H1 (cell line): ENCODE measurements at regions not wholly inside any gene's neighbourhood (a gene's known extent, or its start where the extent isn't known, plus 50 kb on each side); places are given as distances from the start of the nearest gene placed in this dataset.

Experiments used
- CTCF ChIA-PET: fragments of 300-600 bp; sonication (Branson Sonifier 250); formaldehyde crosslinking; loops from one replicate; lab custom pipeline; 2021; ENCODE audit not compliant: partially characterized antibody; lab: Charles Lee
- POLR2A ChIA-PET: fragments of 300-600 bp; sonication (Branson Sonifier 250); formaldehyde crosslinking; loops from one replicate; lab custom pipeline; 2021; ENCODE audit warnings: inconsistent platforms; ENCODE audit not compliant: partially characterized antibody; lab: Charles Lee
- DNase-seq, 2 experiments: peaks; one replicate each; pipeline versions ENCODE4 v3.0.0 to v3.0.0-alpha.2; 2010 to 2022; ENCODE audit warnings: low spot score in 2 of 2, low read depth in 1 of 2, mixed read lengths in 1 of 2
- FAIRE-seq: peaks from 2 replicates; lab custom pipeline; 2011; peaks lifted over from hg19 to GRCh38; lab: Jason Lieb, UNC
- H2AFZ ChIP-seq: 2 replicates; pipeline ENCODE4 v1.8.1; 2012; ENCODE audit warnings: low read length, inconsistent platforms
- H2AK5ac ChIP-seq: 2 replicates; pipeline ENCODE4 v1.6.1; 2013; ENCODE audit warnings: low read depth, low read length
- H2BK120ac ChIP-seq: replicated peaks from 2 replicates; pipeline ENCODE3; 2013; ENCODE audit warnings: low read depth, low read length, inconsistent platforms
- H2BK12ac ChIP-seq: 2 replicates; pipeline ENCODE4 v1.6.1; 2013; ENCODE audit warnings: low read depth, low read length
- H2BK15ac ChIP-seq: 2 replicates; pipeline ENCODE4 v1.6.1; 2013; ENCODE audit warnings: low read length
- H2BK20ac ChIP-seq: 2 replicates; pipeline ENCODE4 v1.6.1; 2013; ENCODE audit warnings: low read length
- H2BK5ac ChIP-seq: 2 replicates; pipeline ENCODE4 v1.6.1; 2013; ENCODE audit warnings: low read depth, low read length
- H3K14ac ChIP-seq: 2 replicates; pipeline ENCODE4 v1.6.1; 2013; ENCODE audit warnings: inconsistent platforms; ENCODE audit not compliant: insufficient read length
- H3K18ac ChIP-seq: 2 replicates; pipeline ENCODE4 v1.6.1; 2013; ENCODE audit warnings: low read length; ENCODE audit errors: extremely low read depth
- H3K23ac ChIP-seq: 2 replicates; pipeline ENCODE4 v1.6.1; 2013; ENCODE audit warnings: inconsistent platforms; ENCODE audit not compliant: insufficient read length
- H3K23me2 ChIP-seq: 2 replicates; pipeline ENCODE4 v1.6.1; 2013; ENCODE audit warnings: low read depth, low read length
- H3K27ac ChIP-seq: 2 replicates; pipeline ENCODE4 v1.6.1; 2011; ENCODE audit warnings: low read depth, low read length, inconsistent platforms
- H3K27me3 ChIP-seq, 4 experiments: replicated peaks in 1 of 4; 1 replicate in 1 of 4; 2 replicates in 3 of 4; pipeline versions ENCODE4 v1.6.1 to v1.8.1; 2011 to 2013; ENCODE audit warnings: low read length in 3 of 4, mild to moderate bottlenecking in 3 of 4, inconsistent platforms in 2 of 4, mixed read lengths in 2 of 4, moderate library complexity in 1 of 4; ENCODE audit not compliant: control insufficient read depth in 3 of 4, insufficient read depth in 3 of 4; ENCODE audit errors: extremely low read depth in 1 of 4
- H3K36me3 ChIP-seq, 4 experiments: 2 replicates each; pipeline versions ENCODE4 v1.6.1 to v1.8.1; 2011 to 2013; ENCODE audit warnings: mild to moderate bottlenecking in 4 of 4, low read length in 3 of 4, moderate library complexity in 2 of 4, control low read depth in 1 of 4, inconsistent platforms in 1 of 4; ENCODE audit not compliant: insufficient read depth in 4 of 4, control insufficient read depth in 2 of 4
- H3K4ac ChIP-seq: replicated peaks from 2 replicates; pipeline ENCODE3; 2013; ENCODE audit warnings: low read length, low read depth, mixed read lengths, inconsistent platforms; ENCODE audit not compliant: insufficient read length
- H3K4me1 ChIP-seq, 4 experiments: replicated peaks in 1 of 4; 1 replicate in 1 of 4; 2 replicates in 3 of 4; pipeline versions ENCODE4 v1.6.1 to v1.8.1; 2011 to 2013; ENCODE audit warnings: low read length in 3 of 4, inconsistent platforms in 2 of 4, mixed read lengths in 1 of 4; ENCODE audit not compliant: insufficient read depth in 4 of 4, control insufficient read depth in 3 of 4
- H3K4me2 ChIP-seq, 2 experiments: 2 replicates each; pipeline versions ENCODE4 v1.6.1 to v1.8.1; 2011 to 2013; ENCODE audit warnings: low read depth in 2 of 2, low read length in 2 of 2, control low read depth in 1 of 2, inconsistent platforms in 1 of 2, mild to moderate bottlenecking in 1 of 2; ENCODE audit not compliant: insufficient read depth in 1 of 2
- H3K4me3 ChIP-seq, 4 experiments: fragments of 200-600, 300-600 bp in 1 of 4; sonication (generic), shearing (Covaris generic), sonication (Bioruptor Twin) in 1 of 4; 2 replicates each; pipeline versions ENCODE4 v1.5.1 to v1.8.1; 2011 to 2016; ENCODE audit warnings: low read length in 4 of 4, low read depth in 3 of 4, control low read depth in 2 of 4, inconsistent platforms in 2 of 4, mild to moderate bottlenecking in 2 of 4, mixed read lengths in 1 of 4, moderate library complexity in 1 of 4; ENCODE audit not compliant: insufficient read depth in 2 of 4; ENCODE audit errors: extremely low read depth in 1 of 4
- H3K56ac ChIP-seq: replicated peaks from 2 replicates; pipeline ENCODE3; 2013; ENCODE audit warnings: low read depth, mild to moderate bottlenecking, mixed read lengths, low read length, inconsistent platforms; ENCODE audit not compliant: insufficient read length
- H3K79me1 ChIP-seq: 2 replicates; pipeline ENCODE4 v1.6.1; 2013; ENCODE audit warnings: low read depth, low read length, control low read depth
- H3K79me2 ChIP-seq, 2 experiments: 2 replicates each; pipeline versions ENCODE4 v1.6.1 to v1.8.1; 2012 to 2013; ENCODE audit warnings: low read length in 2 of 2, mild to moderate bottlenecking in 2 of 2, inconsistent platforms in 1 of 2; ENCODE audit not compliant: insufficient read depth in 2 of 2, control insufficient read depth in 1 of 2
- H3K9ac ChIP-seq, 4 experiments: replicated peaks in 1 of 4; 1 replicate in 1 of 4; 2 replicates in 3 of 4; pipeline versions ENCODE4 v1.6.1 to v1.8.1; 2011 to 2013; ENCODE audit warnings: low read depth in 3 of 4, low read length in 3 of 4, control low read depth in 2 of 4, mild to moderate bottlenecking in 2 of 4, moderate library complexity in 2 of 4, inconsistent platforms in 1 of 4; ENCODE audit errors: extremely low read depth in 1 of 4
- H3K9me3 ChIP-seq, 2 experiments: 2 replicates each; pipeline versions ENCODE4 v1.6.1 to v1.8.1; 2012 to 2013; ENCODE audit warnings: mild to moderate bottlenecking in 2 of 2, moderate library complexity in 2 of 2, control low read depth in 1 of 2, inconsistent platforms in 1 of 2, low read depth in 1 of 2, low read length in 1 of 2, mixed read lengths in 1 of 2; ENCODE audit not compliant: insufficient read depth in 2 of 2
- H4K20me1 ChIP-seq, 2 experiments: replicated peaks in 1 of 2; 2 replicates each; pipeline versions ENCODE3 to v1.8.1; 2011 to 2013; ENCODE audit warnings: inconsistent platforms in 2 of 2, low read length in 2 of 2, mild to moderate bottlenecking in 1 of 2; ENCODE audit not compliant: insufficient read depth in 2 of 2, control insufficient read depth in 1 of 2
- H4K5ac ChIP-seq: 2 replicates; pipeline ENCODE4 v1.6.1; 2013; ENCODE audit warnings: low read length, low read depth, mixed read lengths, inconsistent platforms; ENCODE audit not compliant: insufficient read length
- H4K8ac ChIP-seq: 2 replicates; pipeline ENCODE4 v1.8.0; 2013; ENCODE audit warnings: mild to moderate bottlenecking, moderate library complexity, low read length, inconsistent platforms; ENCODE audit not compliant: insufficient read depth; ENCODE audit errors: extremely low read depth
- H4K91ac ChIP-seq: replicated peaks from 2 replicates; pipeline ENCODE3; 2013; ENCODE audit warnings: low read length, mixed read lengths, inconsistent platforms; ENCODE audit not compliant: insufficient read length
- ASH2L ChIP-seq: fragments of 200-600, 300-600 bp; sonication (generic); IDR thresholded peaks from one replicate; pipeline ENCODE4 v1.7.1; 2017; ENCODE audit warnings: low read length
- ATF2 ChIP-seq: IDR thresholded peaks from 2 replicates; pipeline ENCODE4 v1.6.1; 2012; ENCODE audit warnings: low read length, inconsistent platforms
- ATF3 ChIP-seq: IDR thresholded peaks from 2 replicates; pipeline ENCODE4 v1.6.1; 2011; ENCODE audit warnings: low read depth, mild to moderate bottlenecking, low read length; ENCODE audit not compliant: insufficient read depth
- CEBPB ChIP-seq: IDR thresholded peaks from 2 replicates; pipeline ENCODE4 v1.6.1; 2012; ENCODE audit warnings: low read depth, low read length
- JUN ChIP-seq: IDR thresholded peaks from 2 replicates; pipeline ENCODE4 v1.6.1; 2011; ENCODE audit warnings: low read depth, mild to moderate bottlenecking, improper control_type of control experiment, low read length
- KDM1A ChIP-seq: fragments of 200-600, 300-600 bp; sonication (generic); IDR thresholded peaks from 2 replicates; pipeline ENCODE4 v1.7.1; 2016; ENCODE audit warnings: mild to moderate bottlenecking, low read length, borderline replicate concordance
- POLR2AphosphoS5 ChIP-seq: IDR thresholded peaks from 2 replicates; pipeline ENCODE4 v1.6.1; 2011; ENCODE audit warnings: low read depth, low read length
- TAF1 ChIP-seq: IDR thresholded peaks from 2 replicates; pipeline ENCODE4 v1.6.1; 2011; ENCODE audit warnings: mild to moderate bottlenecking, low read depth, low read length
- TAF7 ChIP-seq: optimal IDR thresholded peaks from 2 replicates; pipeline ENCODE3; 2011; ENCODE audit warnings: low read depth, mild to moderate bottlenecking, inconsistent platforms, low read length, moderate library complexity, borderline replicate concordance
- TEAD4 ChIP-seq: IDR thresholded peaks from 2 replicates; pipeline ENCODE4 v1.6.1; 2012; ENCODE audit warnings: low read depth, low read length, inconsistent platforms, mixed read lengths
- USF2 ChIP-seq: IDR thresholded peaks from 2 replicates; pipeline ENCODE4 v1.6.1; 2011; ENCODE audit warnings: low read length, improper control_type of control experiment
- WGBS, 2 experiments: shearing (Covaris generic) in 1 of 2; methylation state at CpG; one replicate each; pipeline versions ENCODE4 v1.1.6 to v1.1.7; 2013 to 2015; ENCODE audit warnings: low lambda C conversion rate in 2 of 2, mixed read lengths in 2 of 2, inconsistent platforms in 1 of 2, low coverage in 1 of 2, missing lambda C conversion rate in 1 of 2; ENCODE audit not compliant: insufficient replicate concordance in 2 of 2, insufficient coverage in 1 of 2, insufficient read length in 1 of 2; ENCODE audit errors: extremely low coverage in 1 of 2, missing lambda C conversion rate in 1 of 2; 5-methylcytosine and 5-hydroxymethylcytosine counted together

GRCh38 chr13:74062933-74063332 is 71.3 kb downstream of the KLF12 start:
- no peak overlapping the region for H3K9ac ChIP-seq
- H2BK15ac ChIP-seq = no peak overlapping the region
- H2BK120ac ChIP-seq = no peak overlapping the region
- H4K5ac ChIP-seq = no peak overlapping the region
- no peak overlapping the region for H3K14ac ChIP-seq
- no peak overlapping the region for H4K8ac ChIP-seq
- ChIA-PET CTCF (interaction anchor here (0.9 kb wide), 1 partner anchor 22 kb away, joined by 3 read pairs; no protein-coding TSS in a partner anchor), POLR2A (interaction anchor here (0.9 kb wide), 1 partner anchor 20 kb away, joined by 4 read pairs; no protein-coding TSS in a partner anchor)
- H3K4me3 ChIP-seq = no peak overlapping the region
- no peak overlapping the region for H3K27ac ChIP-seq
- H2BK20ac ChIP-seq = no peak overlapping the region
- H2BK12ac ChIP-seq = no peak overlapping the region
- no peak overlapping the region for H3K56ac ChIP-seq
- H3K4me1 ChIP-seq = no peaks in the 10 kb centered on the region
- H3K79me1 ChIP-seq = no peaks in the 10 kb centered on the region
- no peaks in the 10 kb centered on the region for H3K27me3 ChIP-seq
- no peaks in the 10 kb centered on the region for H3K9me3 ChIP-seq
- no peaks in the 10 kb centered on the region for H3K36me3 ChIP-seq
- no peak overlapping the region for H2AK5ac ChIP-seq
- no peaks in the 10 kb centered on the region for H3K23me2 ChIP-seq
- no peak overlapping the region for H3K23ac ChIP-seq
- no peak overlapping the region for H3K4ac ChIP-seq
- no peak overlapping the region for H2BK5ac ChIP-seq
- no peaks in the 10 kb centered on the region for H4K20me1 ChIP-seq
- no peak for DNase-seq
- no peak for TF ChIP-seq ATF2
- TF ChIP-seq TEAD4 = no peak
- no peak for TF ChIP-seq JUN
- TF ChIP-seq TAF7 = no peak
- TF ChIP-seq CEBPB = no peak
- no peak for TF ChIP-seq ASH2L
- no peak for TF ChIP-seq POLR2AphosphoS5
- no peak for TF ChIP-seq KDM1A
- no peak for TF ChIP-seq TAF1
- no peak for TF ChIP-seq USF2
- TF ChIP-seq ATF3 = no peak
- no peak overlapping the region for H3K4me2 ChIP-seq
- no peak for FAIRE-seq
- H3K79me2 ChIP-seq = 0 out of 4 replicates have a peak, but pooled peaks cover 0 to 2% of the 10 kb centered on the region in 2 experiments
- no peak overlapping the region for H2AFZ ChIP-seq
- no peak overlapping the region for H4K91ac ChIP-seq
- 90% methylated on average over 6 of the region's 6 CpGs; no CpG with 5 or more reads in 1 of the 2 experiments for WGBS, 2 experiments
- no peak overlapping the region for H3K18ac ChIP-seq
